AG20443 (cell line): ENCODE measurements at regions not wholly inside any gene's neighbourhood (a gene's known extent, or its start where the extent isn't known, plus 50 kb on each side); places are given as distances from the start of the nearest gene placed in this dataset.

Experiments
- DNase-seq: peaks from one replicate; pipeline ENCODE4 v3.0.0; 2012; ENCODE audit warnings: low spot score, mixed read lengths

DNA sequence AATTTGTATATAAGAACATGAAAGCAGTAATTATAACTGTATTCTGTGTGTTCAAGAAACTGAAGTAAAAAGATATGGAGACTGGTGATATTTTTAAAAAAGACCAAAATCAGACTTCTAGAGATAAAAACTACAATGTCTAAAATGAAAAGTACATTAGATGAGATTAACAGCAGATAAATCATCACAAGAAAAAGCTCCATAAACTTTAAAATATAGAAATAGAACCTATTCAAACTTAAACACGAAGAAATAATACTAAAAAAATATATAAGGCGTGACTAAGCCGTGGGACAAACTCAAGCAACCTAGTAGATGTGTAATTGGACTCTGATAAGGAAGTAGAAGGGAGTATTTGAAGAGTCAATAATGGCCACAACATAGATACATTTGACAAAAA, 189.1 kb upstream of the ZMIZ1 start:
- DNase-seq, result no peak

DNA sequence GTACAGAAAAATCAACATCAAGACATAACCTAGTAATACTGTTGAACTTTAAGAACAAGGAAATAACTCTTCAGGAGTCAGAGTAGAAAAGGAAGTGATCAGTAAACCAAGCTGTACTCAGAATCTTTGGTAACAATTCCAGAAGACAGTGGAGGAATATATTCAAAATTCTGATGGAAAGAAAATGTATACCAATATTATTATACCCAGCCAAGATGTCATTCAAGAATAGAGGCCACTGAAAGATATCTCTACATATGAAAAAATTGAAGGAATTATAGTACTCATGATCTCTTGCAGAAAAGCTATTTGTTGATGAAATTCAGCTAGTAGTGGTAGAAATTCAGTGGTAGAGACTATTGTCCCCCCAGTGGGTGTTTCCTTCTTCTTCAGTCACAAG, 182.6 kb upstream of the ZMIZ1 start:
- DNase-seq, result no peak

DNA sequence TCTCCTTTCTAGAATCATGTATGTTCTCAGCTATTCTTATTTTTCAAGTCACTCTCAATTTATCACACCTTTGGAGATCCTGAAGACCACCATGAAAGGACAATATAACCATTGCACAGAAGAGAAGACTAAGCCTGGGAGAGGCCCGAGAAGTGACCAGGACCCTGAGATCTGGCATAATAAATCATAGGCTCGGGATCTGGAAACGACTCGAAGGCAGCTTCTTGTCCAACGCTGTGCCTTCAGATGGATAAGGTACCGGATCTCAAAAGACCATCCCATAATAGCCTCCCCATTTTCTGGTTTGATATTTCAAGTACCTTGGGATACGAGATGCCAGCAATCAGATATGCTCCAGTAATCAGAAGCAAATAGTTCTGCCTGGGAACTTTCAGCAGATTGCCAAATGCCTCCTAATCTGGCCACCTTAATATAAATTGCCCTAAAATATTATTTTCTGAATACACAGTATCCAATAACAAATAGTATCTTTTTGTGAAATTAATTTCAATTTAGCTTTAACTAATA, 179.2 kb upstream of the ZMIZ1 start:
- DNase-seq, result no peak

DNA sequence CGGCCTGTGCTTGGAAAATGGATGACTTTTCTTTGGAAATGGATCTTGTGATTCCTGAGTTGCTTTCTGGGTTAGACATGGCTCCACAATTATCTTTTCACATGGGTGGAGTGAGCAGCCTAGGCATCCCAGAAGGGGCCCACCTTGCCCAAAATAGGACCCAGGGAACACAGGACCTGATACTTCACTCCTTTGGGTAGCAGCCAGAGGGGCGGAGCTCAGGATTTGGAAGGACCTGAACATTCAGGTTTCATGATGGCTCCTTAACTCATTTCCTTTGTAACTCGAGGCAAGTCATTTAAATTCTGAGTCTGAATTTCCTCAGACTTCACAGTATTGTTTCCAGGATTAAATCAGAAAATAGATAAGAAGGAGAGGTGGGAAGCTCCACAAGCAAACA, 178.3 kb upstream of the ZMIZ1 start:
- DNase-seq, result no peak

DNA sequence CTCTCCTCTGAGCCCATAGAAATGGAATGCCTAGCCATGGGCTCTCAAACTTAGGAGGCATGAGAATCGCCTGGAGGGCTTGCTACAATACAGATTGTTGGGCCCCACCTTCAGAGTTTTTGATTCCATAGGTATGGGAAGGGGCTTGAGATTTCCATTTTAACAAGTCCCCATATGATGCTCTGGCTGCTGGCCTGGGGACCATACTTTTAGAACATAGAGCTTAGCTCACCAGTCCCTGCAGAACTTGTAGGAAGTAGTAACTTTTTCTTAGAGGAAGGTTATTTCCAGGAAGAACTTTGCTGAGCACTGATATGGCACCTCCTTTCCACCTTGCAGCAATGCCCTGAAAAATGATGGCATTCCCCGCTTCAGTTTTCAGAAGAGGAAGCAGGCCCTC, 177.0 kb upstream of the ZMIZ1 start:
- DNase-seq, result no peak

DNA sequence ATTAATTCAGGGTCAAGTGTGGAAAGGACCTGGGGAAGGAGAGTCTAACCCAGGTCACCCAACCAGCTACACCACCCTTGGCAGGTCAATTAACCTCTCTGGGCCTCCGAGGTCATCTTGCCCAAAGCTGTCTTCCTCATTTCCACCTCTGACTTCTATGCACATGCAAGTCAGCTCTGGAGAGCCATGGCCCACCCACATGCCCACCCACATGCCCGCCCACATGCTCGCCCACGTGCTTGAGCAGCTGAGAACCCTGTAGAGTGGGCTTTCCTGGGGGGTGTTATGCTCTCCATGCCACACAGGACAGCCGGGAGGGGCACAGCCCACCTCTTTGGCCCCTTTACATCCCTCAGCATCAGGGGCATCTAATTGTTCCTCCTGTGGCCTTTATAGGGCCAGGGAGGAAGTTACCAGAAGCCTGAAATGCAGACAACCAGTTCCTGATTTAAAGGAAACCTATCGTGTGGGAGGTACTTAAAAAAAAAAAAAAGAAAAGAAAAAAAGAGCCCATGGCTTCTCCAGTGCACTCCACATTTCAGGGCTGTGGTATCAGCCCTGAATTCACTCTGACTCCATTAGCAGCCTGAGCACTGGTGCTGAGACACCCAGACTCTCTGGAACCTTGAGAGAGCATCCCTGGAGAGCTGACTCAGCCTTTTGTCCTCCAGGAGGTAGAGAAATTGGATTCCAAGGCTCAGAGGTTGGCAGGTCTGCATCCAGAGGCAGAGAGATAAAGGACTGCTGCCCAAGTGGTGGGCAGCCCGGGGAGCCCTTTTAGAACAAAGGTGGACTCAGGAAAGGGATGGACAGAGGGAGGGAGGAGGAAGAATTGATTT, 176.2 kb upstream of the ZMIZ1 start:
- DNase-seq, result no peak

DNA sequence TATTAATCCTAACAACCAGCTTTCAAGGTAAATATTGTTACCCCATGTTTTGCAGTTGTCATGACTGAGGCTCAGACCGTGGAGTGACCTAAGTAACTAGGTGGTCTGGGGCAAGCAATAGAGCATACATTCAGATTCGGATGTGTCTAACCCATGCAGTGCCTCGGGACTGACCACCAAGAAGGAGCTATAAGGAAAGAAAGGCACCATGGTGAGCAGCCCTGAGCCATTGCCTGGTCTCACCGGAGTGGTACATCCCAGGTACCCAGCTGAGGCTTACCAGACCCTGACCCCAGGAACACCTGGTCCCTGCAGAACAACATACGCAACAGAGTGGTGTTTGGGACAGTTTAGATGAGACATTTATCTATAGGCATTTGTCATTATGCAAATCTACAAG, 175.5 kb upstream of the ZMIZ1 start:
- DNase-seq, result no peak

DNA sequence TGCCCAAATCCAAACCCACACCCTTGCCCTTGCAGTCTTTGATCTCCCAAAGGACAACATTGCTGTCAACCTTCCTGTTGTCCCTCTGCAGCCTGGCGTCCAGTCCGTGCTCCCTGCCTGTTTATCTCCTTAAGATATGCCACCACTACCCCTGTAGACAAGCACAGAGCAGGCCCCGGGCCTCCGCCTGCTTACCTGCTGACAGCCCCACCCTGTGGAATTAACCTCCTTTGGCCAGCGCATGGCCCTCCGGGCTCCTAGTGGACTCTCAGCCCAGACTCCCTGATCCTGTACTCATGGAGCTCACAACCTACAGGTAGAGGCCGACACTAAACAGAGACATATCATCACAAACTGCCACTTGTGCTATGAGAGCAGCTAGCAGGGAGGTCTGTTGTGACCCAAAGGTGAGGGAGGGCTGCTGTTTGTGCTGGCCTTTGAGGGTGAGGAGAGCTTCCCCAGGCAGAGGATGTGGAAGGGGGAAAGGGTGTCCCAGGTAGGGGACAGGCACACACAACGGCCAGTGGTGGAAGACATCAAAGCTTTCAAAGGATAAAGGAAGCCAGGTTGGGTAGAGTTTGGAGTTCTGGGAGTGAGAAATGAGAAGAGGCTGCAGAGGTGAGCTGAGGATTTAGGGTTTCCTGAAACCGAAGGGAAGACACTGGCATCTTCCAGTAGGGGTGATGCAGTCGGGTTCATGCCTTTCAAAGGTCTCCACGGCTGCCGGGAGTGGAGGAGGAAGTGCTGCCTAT, 174.5 kb upstream of the ZMIZ1 start:
- no peak for DNase-seq

DNA sequence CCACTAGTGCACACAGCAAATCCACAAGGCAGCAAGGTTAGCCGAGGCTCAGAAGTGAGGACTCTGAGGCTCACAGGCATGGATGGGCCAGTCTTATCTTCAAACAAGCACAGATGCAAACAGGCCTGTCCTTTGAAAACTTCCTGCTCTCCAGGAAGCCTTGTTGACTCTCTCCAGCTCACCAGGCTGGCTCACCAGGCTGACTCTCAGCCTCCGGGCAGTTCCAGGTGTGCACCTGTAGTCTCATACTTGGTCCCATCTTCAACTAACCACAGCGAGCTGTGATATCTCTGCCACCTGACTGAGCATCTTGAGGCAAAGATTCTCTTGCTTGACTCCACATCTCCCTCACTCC, 173.9 kb upstream of the ZMIZ1 start:
- DNase-seq, result no peak

DNA sequence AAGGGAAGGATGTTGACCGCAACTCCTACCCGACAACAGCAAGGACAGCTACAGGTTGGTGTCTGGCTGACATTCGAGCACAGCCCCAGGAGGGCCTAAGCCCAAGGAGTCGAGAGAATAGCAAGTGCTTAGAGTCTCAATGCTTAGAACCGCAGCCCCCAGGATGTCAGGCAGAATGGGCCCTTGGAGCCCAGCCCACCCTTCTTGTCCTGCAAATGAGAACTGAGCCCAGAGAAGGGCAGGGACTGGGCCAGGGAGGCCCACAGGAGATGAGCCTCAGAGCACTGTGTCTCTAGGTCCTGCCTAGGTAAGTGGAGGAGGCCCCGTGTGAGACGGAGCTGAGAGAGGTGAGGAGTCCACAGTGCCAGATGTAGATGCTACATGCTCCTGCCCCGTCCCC, 173.3 kb upstream of the ZMIZ1 start:
- no peak for DNase-seq

DNA sequence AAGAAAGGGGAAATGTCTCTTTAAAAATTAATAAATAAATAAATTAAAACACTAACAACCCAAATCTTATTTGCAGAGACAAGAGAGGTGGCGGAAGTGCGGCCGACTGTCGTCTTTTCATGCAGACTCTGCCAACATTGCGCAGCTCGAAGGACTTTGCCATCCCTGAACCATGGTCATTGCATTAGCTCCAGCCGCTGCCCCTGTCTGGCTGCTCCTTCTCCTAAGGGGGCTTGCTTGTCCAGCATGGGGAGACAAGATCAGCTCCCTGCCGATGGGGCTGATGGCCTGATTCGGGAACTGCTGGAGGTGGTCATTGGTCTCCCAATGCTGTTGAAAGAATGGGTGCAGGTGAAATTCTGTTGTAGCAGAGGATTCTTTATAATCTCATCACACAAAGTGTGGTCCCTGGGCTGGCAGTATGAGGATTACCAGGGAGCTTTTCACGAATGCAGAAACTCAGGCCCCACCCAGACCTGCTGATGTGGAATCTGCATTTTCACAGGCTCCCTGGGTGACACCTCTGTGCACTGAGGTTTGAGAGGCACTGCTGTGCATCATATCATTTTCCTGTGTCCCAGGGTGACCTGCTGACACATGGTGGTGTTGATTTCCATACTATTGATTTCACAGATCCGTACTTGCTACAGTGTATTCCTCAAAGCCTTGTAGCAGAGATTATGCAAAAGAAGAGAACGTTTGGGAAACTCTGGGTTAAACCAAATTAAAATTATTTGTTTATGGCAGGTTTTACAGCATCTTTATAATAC, 172.4 kb upstream of the ZMIZ1 start:
- no peak for DNase-seq

DNA sequence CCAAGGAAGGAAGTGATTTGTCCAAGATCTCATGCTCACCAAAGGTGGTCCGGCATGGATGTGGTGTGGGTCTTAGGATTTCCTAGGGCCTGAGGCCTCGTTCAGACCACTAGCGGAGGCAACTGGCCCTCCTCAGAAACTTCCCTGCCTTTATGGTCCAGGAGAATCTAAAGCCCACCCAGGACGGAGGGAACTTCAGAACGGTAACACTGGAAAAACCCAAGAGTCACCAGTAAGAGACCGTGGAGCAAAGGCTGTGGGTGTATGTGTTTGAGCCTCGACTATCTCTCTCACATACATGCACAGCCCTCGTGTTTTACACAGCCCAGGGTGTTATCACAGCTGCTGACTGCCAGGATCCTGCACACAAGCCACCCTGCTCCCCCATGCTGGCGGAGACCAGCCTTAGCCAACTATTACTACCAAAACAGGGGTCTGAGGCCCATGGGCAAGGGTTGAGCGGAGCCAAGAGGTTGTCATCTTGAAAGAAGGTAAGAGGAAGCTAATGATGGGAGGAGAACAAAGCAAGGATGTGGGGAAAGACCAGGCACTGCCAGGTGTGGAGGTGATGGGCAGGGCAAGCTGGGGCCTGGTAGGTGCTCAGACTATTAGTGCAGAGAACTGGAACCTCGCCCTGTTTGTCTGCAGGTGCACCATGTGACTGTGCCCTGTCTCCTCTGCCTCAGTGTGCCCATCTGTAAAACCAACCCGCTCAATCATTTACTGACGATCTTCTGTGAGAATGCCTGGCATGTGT, 170.2 kb upstream of the ZMIZ1 start:
- DNase-seq, result no peak

DNA sequence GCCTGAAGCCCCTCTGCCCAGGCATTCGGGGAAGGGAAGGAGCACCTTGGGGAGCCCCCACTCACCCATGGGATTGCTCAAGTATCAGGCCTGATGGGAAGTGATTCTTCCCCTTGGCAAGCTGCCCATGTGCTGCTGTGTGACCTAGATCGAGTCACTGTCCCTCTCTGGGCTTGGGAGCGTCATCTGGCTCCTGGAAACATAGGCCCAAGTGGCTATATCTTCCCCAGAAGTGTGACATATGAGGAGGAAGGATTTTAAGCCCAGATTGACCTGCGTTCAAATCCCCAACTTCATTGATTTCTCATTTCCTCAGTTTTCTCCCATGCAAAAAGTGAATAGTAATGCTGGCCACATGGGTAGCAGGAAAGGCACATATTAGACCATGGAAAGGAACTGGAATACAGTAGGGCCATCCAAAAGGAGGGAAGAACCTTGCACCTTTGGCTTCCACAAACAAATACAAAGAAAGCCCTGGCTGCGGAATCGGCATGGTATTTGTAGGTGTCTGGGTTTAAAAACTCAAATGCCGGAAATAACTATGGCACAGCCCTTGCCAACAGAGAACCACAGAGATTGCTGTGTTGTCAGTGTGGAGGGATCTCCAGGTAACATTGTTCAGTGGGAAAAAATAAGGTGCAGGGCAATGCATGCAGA, 169.5 kb upstream of the ZMIZ1 start:
- no peak for DNase-seq

DNA sequence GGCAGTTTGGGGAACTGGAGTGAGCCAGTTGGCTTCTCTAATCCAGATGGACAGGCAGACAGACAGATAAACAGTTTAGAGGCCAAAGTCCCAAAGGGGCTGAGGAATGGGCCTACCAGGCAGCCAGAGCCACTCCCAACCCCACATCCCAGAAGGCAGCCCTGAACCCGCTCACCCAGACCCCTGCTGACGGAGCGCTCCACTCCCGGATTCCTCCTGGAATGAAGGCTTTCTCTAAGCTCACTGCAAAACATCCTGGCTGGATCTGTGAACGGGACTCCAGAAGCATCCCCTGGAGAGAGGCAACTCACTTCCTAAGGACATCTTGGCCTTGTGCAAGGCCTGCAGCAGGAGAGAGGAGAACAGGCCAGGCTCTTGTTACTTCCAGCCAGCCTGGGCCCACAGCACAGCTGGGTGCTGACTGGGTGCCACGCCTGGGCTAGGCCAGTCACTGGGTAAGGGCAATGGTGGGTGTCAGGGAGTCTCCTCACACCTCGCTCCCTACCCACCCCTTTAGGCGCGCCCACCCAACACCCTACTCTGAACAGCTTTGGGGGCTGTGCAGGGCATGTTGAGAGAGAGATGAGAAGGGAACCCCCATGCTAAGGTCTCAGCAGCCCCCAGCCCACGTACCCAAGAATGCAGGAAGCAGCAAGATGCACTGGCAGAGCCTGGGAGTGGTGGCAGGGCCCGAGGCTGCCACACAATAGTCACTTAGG, 168.6 kb upstream of the ZMIZ1 start:
- DNase-seq, result no peak

DNA sequence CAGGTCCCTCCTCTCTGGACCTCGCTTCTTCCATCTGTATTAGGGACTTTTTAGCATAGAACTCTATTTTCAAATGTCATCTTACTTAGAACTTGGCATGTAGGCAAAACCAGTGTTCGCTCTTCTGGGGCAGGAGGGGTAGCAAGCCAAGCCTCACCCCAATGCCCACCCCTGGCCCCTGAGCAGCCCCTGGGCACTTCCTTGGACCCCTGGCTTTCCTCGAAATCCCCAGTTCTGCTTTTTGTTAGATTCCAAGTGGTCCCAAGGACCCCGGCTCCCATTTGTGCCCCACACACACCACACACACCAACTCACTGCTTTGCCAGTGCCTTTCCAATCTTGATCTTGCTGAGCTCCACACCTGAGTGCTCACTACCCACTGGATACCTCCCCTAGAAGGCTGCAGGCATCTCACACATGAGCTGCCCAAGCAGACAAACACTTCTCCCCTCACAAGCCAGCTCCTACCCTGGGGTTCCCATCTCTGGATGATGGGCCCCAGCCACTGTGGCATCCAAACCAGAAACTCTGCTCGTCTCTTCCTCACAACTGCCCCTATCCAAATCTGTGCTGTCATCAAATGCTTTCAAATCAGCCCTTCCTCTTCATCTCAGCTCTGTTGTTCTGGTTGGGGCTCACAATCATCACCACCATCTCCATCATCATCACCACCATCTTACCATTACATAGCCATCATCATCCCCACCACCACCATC, 167.9 kb upstream of the ZMIZ1 start:
- no peak for DNase-seq

DNA sequence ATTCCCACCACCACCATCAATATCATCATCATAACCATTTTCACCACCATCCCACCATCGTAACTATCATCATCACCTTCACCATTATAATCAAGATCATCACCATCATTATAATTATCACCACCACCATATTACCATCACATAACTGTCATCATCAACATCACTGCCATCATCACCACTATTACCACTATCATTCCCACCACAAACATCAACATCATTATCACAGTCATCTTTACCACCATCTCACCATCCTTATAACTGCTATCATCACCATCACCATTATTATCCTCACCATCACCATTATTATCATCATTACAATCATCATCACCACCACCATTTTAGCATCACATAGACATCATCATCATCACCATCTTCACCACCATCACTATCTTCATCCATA, 167.1 kb upstream of the ZMIZ1 start:
- DNase-seq, result no peak

DNA sequence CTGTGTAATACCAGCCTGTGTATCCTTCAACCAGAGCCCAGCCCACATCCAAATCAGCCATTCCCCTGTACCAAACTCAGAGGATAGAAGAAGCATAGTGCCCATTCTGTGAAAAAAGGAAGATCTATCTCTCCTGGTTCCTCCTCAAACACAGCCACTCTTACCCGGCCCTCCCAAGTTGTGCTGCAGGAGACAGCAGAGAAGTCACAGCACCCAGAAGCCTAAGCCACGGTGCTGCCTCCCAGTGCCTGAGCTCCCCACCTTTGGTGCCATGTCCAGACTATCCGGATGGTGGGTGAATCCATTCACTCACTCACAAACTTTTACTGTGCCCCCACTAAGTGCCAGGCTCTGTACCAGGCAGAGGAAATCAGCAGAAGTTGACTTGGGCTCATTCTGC, 166.0 kb upstream of the ZMIZ1 start:
- no peak for DNase-seq

DNA sequence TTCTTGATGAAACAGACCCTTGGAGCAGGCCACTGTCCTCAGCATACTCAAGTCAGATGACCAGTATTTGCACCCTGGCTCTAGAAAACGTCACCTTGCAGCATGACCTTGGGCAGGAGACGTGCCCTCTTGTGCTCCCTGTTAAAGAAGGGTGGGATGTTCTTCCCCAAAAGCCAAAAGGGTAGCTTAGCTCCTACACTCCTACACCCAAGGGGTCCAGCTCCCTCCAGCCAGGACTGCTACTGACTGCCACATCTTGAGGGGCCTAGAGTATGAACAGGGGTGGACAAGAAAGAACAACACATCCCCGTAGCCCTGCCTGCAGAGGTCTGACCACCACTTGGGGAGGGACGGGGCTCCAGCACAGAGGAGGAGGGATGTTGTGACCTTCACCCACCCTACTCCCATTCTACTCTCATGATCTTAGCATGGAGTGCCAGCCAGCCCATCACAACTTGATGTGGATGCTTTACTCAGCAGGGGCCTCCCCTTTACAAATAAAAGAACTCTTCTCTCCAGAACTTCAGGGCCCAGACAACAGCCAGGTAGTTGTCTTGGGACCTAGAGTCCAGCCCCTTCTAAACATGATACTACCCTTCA, 165.3 kb upstream of the ZMIZ1 start:
- no peak for DNase-seq

DNA sequence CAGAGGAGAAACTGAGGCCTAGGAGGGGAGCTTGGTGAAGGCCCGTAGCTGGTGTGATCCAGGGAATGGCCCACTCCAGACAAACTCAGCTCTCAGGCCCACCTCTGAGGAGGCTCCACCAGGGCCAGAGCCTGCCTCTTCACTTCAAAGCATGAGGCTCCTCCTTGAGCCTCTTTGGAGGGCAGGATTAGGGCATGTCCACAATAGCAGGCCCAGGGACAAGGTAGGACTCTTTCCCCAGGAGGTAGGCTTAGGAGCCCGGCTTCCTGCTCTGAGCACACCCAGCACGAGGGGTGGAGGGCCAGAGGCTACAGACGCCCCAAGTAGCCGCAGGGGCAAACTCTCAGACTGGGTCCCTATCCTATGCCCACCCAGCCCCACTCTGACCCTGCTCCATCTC, 164.6 kb upstream of the ZMIZ1 start:
- DNase-seq, result no peak
